ENCODE measurements at regions not wholly inside any gene's neighbourhood (a gene's known extent, or its start where the extent isn't known, plus 50 kb on each side); places are given as distances from the start of the nearest gene placed in this dataset.

DNA sequence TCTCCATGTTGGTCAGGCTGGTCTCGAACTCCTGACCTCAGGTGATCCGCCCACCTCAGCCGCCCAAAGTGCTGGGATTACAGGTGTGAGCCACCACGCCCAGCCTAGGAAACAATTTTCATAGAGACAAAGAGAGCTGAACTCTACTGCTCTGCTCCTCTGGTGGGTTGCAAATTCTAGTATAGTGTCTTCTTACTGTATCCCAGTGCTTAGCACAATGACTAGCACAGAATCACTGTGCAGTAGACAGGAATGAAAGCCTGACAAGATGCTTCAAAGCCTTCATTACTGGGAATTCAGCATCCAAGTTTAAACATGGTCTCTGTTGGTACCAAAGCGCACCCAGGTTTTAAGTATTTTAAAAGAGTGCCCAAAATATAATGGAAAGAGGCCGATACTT, 96.5 kb upstream of the SALL4 start:
- TF ChIP-seq CTCF (IDR thresholded peaks at IDR 0.05) = no peak
- TF ChIP-seq EP300 (IDR thresholded peaks at IDR 0.05) = no peak
- TF ChIP-seq POLR2A (IDR thresholded peaks at IDR 0.05) = no peak

Measured in tibial nerve (tissue), 4 donors.